ENCODE measurements at regions not wholly inside any gene's neighbourhood (a gene's known extent, or its start where the extent isn't known, plus 50 kb on each side); places are given as distances from the start of the nearest gene placed in this dataset.
"Not testable (repeated sequence)": the region's sequence is repeated elsewhere in the genome, so short reads cannot be mapped to it uniquely, and the experiment has no call there.

- not testable (repeated sequence) for DNase-seq
Measured at GRCh38 chr3:74825404-74825803, 210.9 kb upstream of the CNTN3 start.

DNA sequence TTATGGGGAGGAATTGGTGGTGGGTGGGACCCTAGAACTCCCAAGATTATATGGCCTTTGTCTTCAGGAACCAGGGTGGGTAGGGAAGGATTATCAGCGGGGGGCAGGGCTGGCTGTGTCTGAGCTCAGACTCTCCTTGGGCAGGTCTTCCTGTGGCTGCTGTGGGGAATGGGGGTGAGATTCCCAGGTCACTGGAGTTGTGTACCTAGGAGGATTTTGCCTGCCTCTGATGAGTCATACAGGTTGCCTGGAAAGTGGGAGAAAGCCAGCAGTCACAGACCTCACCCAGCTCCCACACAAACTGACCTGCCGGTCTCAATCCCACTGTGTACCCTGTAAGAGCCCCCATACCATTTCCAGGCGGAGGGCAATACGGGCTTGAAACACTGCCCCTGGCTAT is 209.9 kb upstream of the CNTN3 start:
- DNase-seq: no peak

DNA sequence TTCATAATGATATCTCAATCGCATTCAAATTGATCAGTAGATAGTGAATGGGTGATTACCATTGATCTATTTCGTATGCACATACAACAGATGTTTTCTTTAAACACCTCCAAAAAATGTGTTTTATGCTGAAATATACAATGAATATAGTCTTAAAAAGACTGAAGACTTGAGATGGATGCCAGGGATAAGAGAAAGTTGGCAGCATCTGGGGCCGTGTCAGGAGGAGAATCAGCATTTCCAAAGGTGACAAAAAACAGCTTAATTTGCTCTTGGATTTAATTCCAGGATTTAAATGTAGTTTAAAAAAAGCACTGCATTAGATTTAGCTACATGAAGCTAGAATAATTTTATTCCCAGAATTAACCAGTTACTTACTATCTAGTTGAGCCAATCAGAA is 199.7 kb upstream of the CNTN3 start:
- DNase-seq: no peak

GRCh38 chr3:74812756-74813155 is 198.3 kb upstream of the CNTN3 start:
- no peak for DNase-seq

- no peak for DNase-seq
Measured at GRCh38 chr3:74808506-74809275, 194.2 kb upstream of the CNTN3 start.

DNA sequence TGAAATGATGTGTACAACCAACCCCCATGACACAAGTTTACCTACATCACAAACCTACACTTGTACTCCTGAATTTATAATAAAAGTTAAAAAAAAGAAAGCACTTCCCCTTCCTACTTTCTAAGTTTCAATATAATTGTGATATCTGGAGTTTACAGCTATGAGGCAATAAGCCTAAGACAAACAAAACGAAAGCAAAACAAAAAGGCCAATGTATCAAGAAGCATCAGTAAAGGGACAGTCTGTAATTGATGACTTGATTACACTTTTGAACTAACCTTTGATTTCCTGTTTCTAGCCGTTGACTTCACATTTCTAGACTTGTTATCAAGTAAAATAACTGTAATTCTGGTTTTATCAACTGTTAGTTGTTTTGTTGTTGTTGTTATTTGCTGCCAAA is 187.5 kb upstream of the CNTN3 start:
- no peak for DNase-seq

DNA sequence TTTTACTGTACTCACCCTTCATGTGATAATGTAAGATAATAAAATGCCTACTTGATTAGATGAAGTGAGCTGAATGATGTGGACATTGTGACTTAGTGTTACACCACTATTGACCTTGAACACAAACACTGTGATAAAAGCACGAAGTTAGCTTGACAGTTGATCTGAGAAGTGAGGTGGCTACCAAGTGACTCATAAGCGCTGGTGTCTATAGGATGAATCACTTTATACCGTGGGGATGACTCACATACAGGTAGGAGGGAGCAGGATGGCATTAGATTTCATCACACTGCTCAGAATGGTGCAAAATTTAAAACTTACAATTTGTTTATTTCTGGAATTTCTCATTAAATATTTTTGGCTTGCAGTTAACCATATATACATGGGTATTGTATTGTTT is 174.7 kb upstream of the CNTN3 start:
- no peak for DNase-seq

GRCh38 chr3:74787011-74787410 is 172.6 kb upstream of the CNTN3 start:
- no peak for DNase-seq

DNA sequence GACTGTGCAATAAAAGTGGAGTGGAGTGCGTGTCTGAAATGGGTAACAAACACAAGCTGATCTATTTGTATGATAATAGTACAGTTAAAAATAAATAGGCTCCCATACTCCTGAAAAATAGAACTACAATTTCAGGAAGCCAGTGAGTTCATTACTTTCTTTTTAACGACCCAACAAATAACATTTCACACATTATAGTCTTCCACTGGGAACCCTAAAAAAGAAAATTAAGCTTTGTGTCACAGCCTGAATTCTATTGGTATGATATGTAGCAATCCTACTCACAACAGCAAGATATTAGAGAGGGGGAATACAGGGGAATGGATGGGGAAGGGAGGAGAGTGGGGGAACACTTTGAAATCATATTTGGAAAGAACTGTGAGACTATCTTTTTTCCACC is 156.9 kb upstream of the CNTN3 start:
- no peak for DNase-seq

- DNase-seq: no peak
Measured at GRCh38 chr3:74768010-74768409, 153.6 kb upstream of the CNTN3 start.

DNA sequence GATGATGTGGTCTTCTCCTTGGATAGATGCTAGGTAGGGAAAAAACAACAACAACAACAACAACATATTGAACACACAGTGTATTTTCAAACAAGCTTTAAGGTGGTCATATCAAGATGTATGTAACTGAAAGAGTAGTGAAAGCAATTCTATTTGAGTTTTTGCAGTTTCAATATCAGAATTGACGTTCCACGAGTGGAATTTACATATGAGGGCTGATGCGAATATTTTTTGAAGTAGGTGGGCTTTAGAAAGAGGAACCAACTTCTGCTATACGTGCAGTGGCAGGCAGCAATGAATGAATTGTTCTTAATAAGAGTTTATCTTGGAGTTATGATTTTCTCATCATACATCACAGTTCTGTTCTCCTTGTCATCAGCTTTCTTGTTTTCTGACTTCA is 151.9 kb upstream of the CNTN3 start:
- no peak for DNase-seq

DNA sequence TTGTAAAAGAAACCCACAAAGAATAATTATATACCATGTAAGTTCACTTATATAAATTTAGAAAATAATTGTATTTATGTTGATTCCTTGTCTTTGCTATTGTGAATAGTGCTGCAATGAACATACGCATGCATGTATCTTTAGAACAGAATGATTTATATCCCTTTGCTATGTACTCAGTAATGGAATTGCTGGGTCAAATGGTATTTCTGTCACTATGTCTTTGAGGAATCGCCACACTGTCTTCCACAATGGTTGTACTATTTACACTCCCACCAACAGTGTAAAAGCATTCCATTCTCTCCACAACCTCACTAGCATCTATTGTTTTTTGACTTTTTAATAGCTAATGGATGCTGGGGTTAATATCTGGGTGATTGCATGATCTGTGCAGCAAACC is 149.4 kb upstream of the CNTN3 start:
- no peak for DNase-seq

- DNase-seq: no peak
Measured at GRCh38 chr3:74756674-74757073, 142.2 kb upstream of the CNTN3 start.

DNA sequence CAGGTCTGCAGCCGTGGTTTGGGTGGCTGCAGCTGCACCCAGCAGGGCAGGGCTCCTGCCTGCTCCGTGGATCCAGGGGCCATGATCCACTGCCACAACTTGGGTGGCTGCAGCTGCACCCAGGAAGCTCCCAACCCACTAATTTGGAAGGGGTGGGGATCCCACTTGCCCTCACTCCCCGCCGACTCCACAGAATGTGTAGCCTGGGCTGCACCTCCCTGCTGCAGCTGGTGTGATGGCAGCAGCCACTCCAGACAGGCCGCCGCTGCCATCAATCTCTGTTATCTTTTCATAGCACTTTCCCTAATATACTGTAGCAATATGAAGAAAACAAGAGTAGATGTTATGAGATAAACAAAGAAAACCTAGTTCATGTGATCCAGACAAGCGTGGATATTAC is 137.8 kb upstream of the CNTN3 start:
- no peak for DNase-seq

GRCh38 chr3:74751775-74752174 is 137.3 kb upstream of the CNTN3 start:
- DNase-seq: no peak

GRCh38 chr3:74750901-74751300 is 136.4 kb upstream of the CNTN3 start:
- DNase-seq: no peak

- DNase-seq: no peak
Measured at GRCh38 chr3:74739242-74739641, 124.8 kb upstream of the CNTN3 start.

DNA sequence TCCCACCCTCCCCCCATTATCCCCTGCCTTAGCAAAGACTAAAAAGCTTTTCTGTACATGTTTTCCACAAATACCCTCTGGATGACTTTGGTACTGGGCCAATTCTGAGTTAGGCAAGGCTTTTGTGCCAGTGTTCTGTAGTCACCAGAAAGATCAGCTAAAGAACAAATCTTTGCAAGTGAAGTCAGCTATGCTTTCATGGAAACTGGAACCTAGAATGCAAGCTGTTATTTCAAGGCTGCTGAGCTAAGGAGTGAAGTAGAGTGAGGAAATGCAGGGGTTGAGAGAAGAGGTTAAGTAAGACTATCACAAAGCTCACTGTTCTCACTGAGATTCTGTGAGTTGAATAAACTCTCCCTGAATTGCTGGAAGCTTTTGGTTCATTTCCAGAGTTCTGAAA is 107.8 kb upstream of the CNTN3 start:
- no peak for DNase-seq

DNA sequence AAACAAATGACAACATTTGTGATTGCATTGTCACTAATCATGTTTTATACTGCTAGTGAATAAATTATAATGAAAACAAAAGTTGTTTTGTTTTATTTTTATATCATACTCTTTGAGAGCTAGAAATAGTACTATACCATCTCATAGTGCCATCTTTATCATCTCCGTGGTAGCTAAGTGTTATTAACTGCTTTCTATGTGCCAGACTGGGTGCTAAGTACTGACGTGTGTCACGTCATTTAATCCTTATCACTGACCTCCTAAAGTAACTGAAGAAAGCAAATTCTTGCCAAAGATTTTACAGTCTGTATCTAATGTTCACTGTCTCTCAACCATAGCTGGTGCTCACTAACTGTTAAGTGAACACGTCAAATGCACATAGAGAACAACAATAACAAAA is 99.5 kb upstream of the CNTN3 start:
- no peak for DNase-seq

DNA sequence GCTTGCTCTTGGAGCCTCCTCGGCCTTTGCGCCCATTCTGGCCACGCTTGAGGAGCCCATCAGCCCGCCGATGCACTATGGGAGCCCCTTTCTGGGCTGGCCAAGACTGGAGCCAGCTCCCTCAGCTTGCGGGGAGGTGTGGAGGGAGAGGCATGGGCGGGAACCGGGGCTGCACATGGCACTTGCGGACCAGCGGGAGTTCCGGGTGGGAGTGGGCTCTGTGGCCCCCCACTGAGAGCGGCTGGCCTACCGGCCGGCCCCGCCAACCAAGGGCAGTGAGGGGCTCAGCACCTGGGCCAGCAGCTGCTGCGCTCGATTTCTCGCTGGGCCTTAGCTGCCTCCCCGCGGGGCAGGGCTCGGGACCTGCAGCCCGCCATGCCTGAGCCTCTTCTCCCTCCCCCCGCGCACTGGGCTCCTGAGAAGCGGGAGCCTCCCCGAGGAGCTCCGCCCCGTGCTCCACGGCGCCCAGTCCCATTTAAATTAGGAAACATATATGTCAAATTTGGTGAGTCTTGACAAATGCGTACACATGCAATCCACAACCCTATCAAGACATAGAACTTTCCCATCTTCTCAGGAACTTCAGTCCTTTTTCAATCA is 97.6 kb upstream of the CNTN3 start:
- no peak for DNase-seq

- DNase-seq: no peak
Measured at GRCh38 chr3:74709951-74710350, 95.5 kb upstream of the CNTN3 start.

DNA sequence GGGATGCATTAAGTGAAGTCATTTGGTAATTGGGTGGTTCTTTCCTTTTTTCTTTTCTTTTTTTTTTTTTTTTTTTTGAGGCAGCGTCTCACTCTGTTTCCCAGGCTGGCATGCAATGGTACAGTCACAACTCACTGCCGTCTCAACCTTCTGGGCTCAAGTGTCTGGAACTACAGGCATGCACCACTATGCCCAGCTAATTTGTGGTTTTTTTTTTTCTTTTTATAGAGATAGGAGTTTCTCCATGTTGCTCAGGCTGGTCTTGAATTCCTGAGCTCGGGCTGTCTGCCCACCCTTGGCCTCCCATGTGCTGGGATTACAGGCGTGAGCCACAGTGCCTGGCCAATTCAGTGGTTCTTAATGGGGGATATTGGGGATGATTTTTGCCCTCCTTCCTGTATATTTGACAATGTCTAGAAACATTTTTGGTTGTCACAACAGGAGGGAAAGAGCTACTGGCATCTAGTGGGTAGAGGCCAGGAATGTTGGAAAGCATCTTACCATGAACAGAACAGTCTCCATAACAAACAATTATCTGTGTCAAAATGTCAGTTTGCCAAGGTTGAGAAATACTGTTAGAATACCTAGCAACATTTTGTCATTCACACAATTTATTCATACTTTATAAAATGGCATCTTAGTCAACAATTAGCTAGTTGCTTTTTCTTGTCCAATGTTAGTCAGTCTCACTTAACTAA is 79.4 kb upstream of the CNTN3 start:
- no peak for DNase-seq

- no peak for DNase-seq
Measured at GRCh38 chr3:74693251-74693650, 78.8 kb upstream of the CNTN3 start.

- no peak for DNase-seq
Measured at GRCh38 chr3:74691946-74692345, 77.5 kb upstream of the CNTN3 start.

Measured in NCI-H345 (cell line).